HEK293T (cell line): ENCODE measurements at regions not wholly inside any gene's neighbourhood (a gene's known extent, or its start where the extent isn't known, plus 50 kb on each side); places are given as distances from the start of the nearest gene placed in this dataset.

ENCODE experiments used
- BHLHE40 ChIP-seq: fragments of 450-650 bp; IDR thresholded peaks from 2 replicates; pipeline ENCODE4 v1.6.1; 2016; ENCODE audit warnings: mild to moderate bottlenecking, moderate library complexity, borderline replicate concordance
- CTBP1 ChIP-seq: fragments of 450-650 bp; IDR thresholded peaks from 2 replicates; pipeline ENCODE4 v1.6.1; 2016; ENCODE audit warnings: borderline replicate concordance
- ELF4 ChIP-seq: fragments of 450-650 bp; IDR thresholded peaks from 2 replicates; pipeline ENCODE4 v1.6.1; 2017; ENCODE audit warnings: antibody characterized with exemption
- FOXA1 ChIP-seq: fragments of 450-650 bp; IDR thresholded peaks from 2 replicates; pipeline ENCODE4 v1.6.1; 2016; ENCODE audit warnings: mild to moderate bottlenecking
- FOXK2 ChIP-seq: fragments of 450-650 bp; IDR thresholded peaks from 2 replicates; pipeline ENCODE4 v1.6.1; 2016; ENCODE audit warnings: mild to moderate bottlenecking
- FOXM1 ChIP-seq: fragments of 450-650 bp; IDR thresholded peaks from 2 replicates; pipeline ENCODE4 v1.6.1; 2017; ENCODE audit warnings: mild to moderate bottlenecking, borderline replicate concordance
- HDGF ChIP-seq: fragments of 450-650 bp; IDR thresholded peaks from 2 replicates; pipeline ENCODE4 v1.6.1; 2017; ENCODE audit warnings: antibody characterized with exemption, borderline replicate concordance
- L3MBTL2 ChIP-seq: fragments of 450-650 bp; conservative IDR thresholded peaks from 2 replicates; pipeline ENCODE4 v1.6.1; 2016; ENCODE audit warnings: mild to moderate bottlenecking
- LEF1 ChIP-seq: fragments of 450-650 bp; IDR thresholded peaks from 2 replicates; pipeline ENCODE4 v1.6.1; 2017; ENCODE audit warnings: mild to moderate bottlenecking, borderline replicate concordance
- NFRKB ChIP-seq: fragments of 450-650 bp; IDR thresholded peaks from 2 replicates; pipeline ENCODE4 v1.6.1; 2016; ENCODE audit warnings: mild to moderate bottlenecking, moderate library complexity
- PKNOX1 ChIP-seq: fragments of 450-650 bp; IDR thresholded peaks from 2 replicates; pipeline ENCODE4 v1.6.1; 2016
- SP1 ChIP-seq: fragments of 450-650 bp; IDR thresholded peaks from 2 replicates; pipeline ENCODE4 v1.6.1; 2017
- SUZ12 ChIP-seq: fragments of 450-650 bp; IDR thresholded peaks from 2 replicates; pipeline ENCODE4 v1.6.1; 2016; ENCODE audit warnings: mild to moderate bottlenecking
- TARDBP ChIP-seq: fragments of 450-650 bp; IDR thresholded peaks from 2 replicates; pipeline ENCODE4 v1.6.1; 2016

GRCh38 chr3:13171704-13172643 lies 98.7 kb upstream of the IQSEC1 start:
- TF ChIP-seq FOXK2 (no peak), SUZ12 (no peak), LEF1 (no peak), NFRKB (no peak), L3MBTL2 (no peak), FOXM1 (no peak), BHLHE40 (no peak), HDGF (no peak), SP1 (no peak), FOXA1 (no peak), TARDBP (no peak), PKNOX1 (no peak), CTBP1 (no peak), ELF4 (no peak)
